ENCODE measurements at regions not wholly inside any gene's neighbourhood (a gene's known extent, or its start where the extent isn't known, plus 50 kb on each side); places are given as distances from the start of the nearest gene placed in this dataset.
"Not testable (repeated sequence)": the region's sequence is repeated elsewhere in the genome, so short reads cannot be mapped to it uniquely, and the experiment has no call there.

GRCh38 chr10:71912431-71912830, 51.8 kb upstream of the CHST3 start:
- no peaks in the 10 kb centered on the region for H3K9me3 Mint-ChIP-seq
- peaks cover 18% of the 10 kb centered on the region for H3K27me3 Mint-ChIP-seq
- DNase-seq (ENCODE audit: low spot score in 2 of 2): no peak
- peaks cover 11% of the 10 kb centered on the region for H3K4me1 Mint-ChIP-seq
- H3K4me3 Mint-ChIP-seq: no peak overlapping the region
- no peak overlapping the region for H3K27ac Mint-ChIP-seq (ENCODE audit: low read depth)
- no peak for ATAC-seq (replicated peaks; ENCODE audit: extremely low read depth, poor library complexity, severe bottlenecking)
- peaks cover 2% of the 10 kb centered on the region for H3K36me3 Mint-ChIP-seq (ENCODE audit: insufficient read depth)

- ATAC-seq (replicated peaks; ENCODE audit: extremely low read depth, poor library complexity, severe bottlenecking): no peak
- Mint-ChIP-seq H3K27ac (ENCODE audit: low read depth) (no peak overlapping the region), H3K4me3 (no peak overlapping the region)
Observed at GRCh38 chr10:71911296-71911953, 52.8 kb upstream of the CHST3 start.

GRCh38 chr10:71909399-71910083, 54.7 kb upstream of the CHST3 start:
- peaks cover 2% of the 10 kb centered on the region for H3K36me3 Mint-ChIP-seq (ENCODE audit: insufficient read depth)
- H3K4me3 Mint-ChIP-seq: peak overlapping the region; percentile 24
- DNase-seq (ENCODE audit: low spot score in 2 of 2) (no peak), ATAC-seq (replicated peaks; ENCODE audit: extremely low read depth, poor library complexity, severe bottlenecking) (no peak)
- no peaks in the 10 kb centered on the region for H3K9me3 Mint-ChIP-seq
- H3K27ac Mint-ChIP-seq (ENCODE audit: low read depth): peak overlapping the region; percentile 63
- peaks cover 14% of the 10 kb centered on the region for H3K27me3 Mint-ChIP-seq
- H3K4me1 Mint-ChIP-seq: peaks cover 11% of the 10 kb centered on the region

More at GRCh38 chr10:71911296-71911953, 52.8 kb upstream of the CHST3 start:
- Mint-ChIP-seq H3K9me3 (no peaks in the 10 kb centered on the region), H3K4me1 (peaks cover 11% of the 10 kb centered on the region), H3K36me3 (ENCODE audit: insufficient read depth) (peaks cover 2% of the 10 kb centered on the region), H3K27me3 (peaks cover 18% of the 10 kb centered on the region)
- no peak for DNase-seq (ENCODE audit: low spot score in 2 of 2)

- H3K27ac Mint-ChIP-seq (ENCODE audit: low read depth): peak overlapping the region; percentile 63
- peak overlapping the region; percentile 24 for H3K4me3 Mint-ChIP-seq
- peaks cover 8% of the 10 kb centered on the region for H3K27me3 Mint-ChIP-seq
Observed at GRCh38 chr10:71908998-71909397, 55.2 kb upstream of the CHST3 start.

GRCh38 chr10:71905164-71905563, 54.1 kb upstream of the PSAP start:
- H3K9me3 Mint-ChIP-seq: no peaks in the 10 kb centered on the region
- no peak overlapping the region for H3K4me3 Mint-ChIP-seq
- peaks cover 2% of the 10 kb centered on the region for H3K36me3 Mint-ChIP-seq (ENCODE audit: insufficient read depth)
- H3K4me1 Mint-ChIP-seq: peaks cover 11% of the 10 kb centered on the region
- H3K27me3 Mint-ChIP-seq: no peaks in the 10 kb centered on the region
- ATAC-seq (replicated peaks; ENCODE audit: extremely low read depth, poor library complexity, severe bottlenecking): no peak
- DNase-seq (ENCODE audit: low spot score in 2 of 2): no peak
- H3K27ac Mint-ChIP-seq (ENCODE audit: low read depth): no peak overlapping the region

More at GRCh38 chr10:71908998-71909397, 55.2 kb upstream of the CHST3 start:
- Mint-ChIP-seq H3K36me3 (ENCODE audit: insufficient read depth) (peaks cover 2% of the 10 kb centered on the region), H3K9me3 (no peaks in the 10 kb centered on the region), H3K4me1 (peaks cover 11% of the 10 kb centered on the region)
- ATAC-seq (replicated peaks; ENCODE audit: extremely low read depth, poor library complexity, severe bottlenecking): no peak
- no peak for DNase-seq (ENCODE audit: low spot score in 2 of 2)

- H3K9me3 Mint-ChIP-seq; ATAC-seq (replicated peaks; ENCODE audit: extremely low read depth, poor library complexity, severe bottlenecking); H3K36me3 Mint-ChIP-seq (ENCODE audit: insufficient read depth); H3K27me3 Mint-ChIP-seq; H3K27ac Mint-ChIP-seq (ENCODE audit: low read depth); H3K4me1 Mint-ChIP-seq; DNase-seq (ENCODE audit: low spot score in 2 of 2); H3K4me3 Mint-ChIP-seq: not testable (repeated sequence)
Observed at GRCh38 chr10:71903636-71904250, 52.7 kb upstream of the PSAP start.

GRCh38 chr10:71902351-71902750, 51.3 kb upstream of the PSAP start:
- no peaks in the 10 kb centered on the region for H3K9me3 Mint-ChIP-seq
- ATAC-seq (replicated peaks; ENCODE audit: extremely low read depth, poor library complexity, severe bottlenecking): no peak
- H3K36me3 Mint-ChIP-seq (ENCODE audit: insufficient read depth): peaks cover 2% of the 10 kb centered on the region
- no peak overlapping the region for H3K27ac Mint-ChIP-seq (ENCODE audit: low read depth)
- no peaks in the 10 kb centered on the region for H3K4me1 Mint-ChIP-seq
- no peaks in the 10 kb centered on the region for H3K27me3 Mint-ChIP-seq
- H3K4me3 Mint-ChIP-seq: no peak overlapping the region
- DNase-seq (ENCODE audit: low spot score in 2 of 2): no peak
